HG03139 (cell line): ENCODE measurements at regions not wholly inside any gene's neighbourhood (a gene's known extent, or its start where the extent isn't known, plus 50 kb on each side); places are given as distances from the start of the nearest gene placed in this dataset.

Experiments
- ATAC-seq: cut with Tn5 transposase; IDR thresholded peaks from one replicate; pipeline ENCODE4 v1.9.1; 2021; ENCODE audit not compliant: unreplicated experiment

DNA sequence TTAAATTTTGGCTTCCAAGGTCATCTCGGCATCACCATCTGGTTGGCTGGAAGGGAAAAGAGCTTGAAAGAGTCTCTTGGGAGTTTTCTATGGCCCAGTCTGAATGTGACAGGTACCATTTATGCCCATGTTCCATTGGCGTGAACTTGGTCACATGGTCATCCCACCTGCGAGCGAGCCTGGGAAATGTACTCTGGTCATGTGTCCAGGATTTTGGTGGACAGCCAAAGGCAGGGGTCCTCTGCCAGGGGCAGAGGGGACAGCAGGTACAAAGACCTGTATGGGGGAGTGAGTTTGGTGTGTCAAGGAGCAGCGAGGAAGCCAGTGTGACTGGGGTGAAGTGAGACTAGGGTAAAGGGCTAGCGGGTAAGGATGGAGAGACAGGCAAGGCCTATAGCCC lies 112.6 kb downstream of the CDC5L start:
- no peak for ATAC-seq

DNA sequence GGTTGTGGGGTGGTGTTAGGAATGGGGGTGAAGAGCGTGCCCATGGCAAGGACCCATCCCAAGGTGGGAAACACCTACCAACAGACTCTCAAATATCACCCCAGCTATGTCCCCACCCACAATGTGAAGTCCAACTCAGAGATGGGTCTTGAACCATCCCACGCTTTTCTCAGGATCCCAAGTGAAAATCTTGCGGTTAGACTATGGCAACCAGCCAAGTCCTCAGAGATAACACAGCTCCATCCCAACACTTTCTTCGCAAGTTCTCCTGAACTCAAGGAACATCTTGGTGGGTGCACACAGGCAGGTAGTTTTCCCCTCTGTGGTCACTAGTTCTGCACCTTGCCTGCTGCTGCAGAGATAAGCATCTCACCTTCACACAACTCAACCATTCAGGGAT lies 116.0 kb downstream of the CDC5L start:
- no peak for ATAC-seq

DNA sequence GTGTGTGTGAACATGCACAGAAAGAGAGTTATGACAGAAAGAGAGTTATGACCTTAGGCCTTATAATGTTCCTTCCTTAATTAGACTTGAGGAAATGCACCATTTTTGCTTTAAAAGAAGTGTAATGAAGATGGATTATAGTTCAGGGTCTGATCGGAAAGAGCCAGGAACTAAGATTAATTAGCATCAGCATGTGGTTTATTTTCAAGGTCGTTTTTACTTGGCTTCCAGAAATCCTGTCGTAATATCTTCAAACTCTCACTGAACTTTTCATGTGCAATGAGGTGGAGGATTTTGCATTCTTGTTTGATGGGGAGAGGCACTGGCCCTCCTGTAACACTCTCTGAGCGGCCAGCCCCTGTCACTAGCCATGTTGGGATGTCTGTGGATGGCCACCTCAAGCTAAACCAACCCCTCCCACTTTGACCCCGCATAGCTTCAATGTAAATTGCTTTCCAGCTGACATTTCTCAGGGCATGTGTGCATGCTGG lies 116.8 kb downstream of the CDC5L start:
- no peak for ATAC-seq

DNA sequence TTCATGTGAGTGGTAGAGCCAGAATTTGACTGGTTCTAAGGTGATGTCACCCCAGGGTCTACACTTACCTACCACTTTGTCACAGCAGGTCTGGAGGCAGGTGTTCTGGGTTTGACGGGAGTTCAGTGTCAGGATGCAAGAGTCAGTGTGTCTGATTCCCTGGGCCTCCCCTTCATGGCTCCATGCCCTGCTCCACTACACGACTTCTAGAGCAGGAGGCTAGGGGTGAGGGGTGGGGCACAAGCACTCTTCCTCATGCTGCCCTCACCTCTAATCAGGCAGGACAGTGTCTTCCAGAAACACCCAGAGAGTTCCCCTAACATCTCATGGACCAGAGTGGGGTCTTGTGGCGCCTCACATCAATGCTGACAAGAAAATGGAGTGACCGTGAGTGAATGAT lies 118.2 kb downstream of the CDC5L start:
- no peak for ATAC-seq

DNA sequence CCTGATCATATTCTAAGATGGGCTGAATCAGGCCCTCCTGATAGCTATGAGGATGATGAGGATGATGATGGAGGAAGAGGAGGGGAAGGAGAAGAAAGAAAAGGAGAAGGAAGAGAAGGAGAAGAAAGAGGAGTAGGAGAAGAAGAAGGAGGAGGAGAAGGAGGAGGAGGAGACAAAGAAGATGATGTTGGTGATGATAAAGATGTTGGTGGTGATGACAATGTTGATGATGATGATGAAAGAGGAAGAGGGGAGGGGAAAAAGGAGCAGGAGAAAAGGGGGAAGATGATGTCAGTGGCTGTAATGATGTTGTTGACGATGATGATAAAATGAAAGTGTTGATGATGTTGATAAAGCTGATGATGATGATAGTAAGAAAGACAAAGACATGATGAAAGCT lies 119.5 kb downstream of the CDC5L start:
- ATAC-seq = no peak

DNA sequence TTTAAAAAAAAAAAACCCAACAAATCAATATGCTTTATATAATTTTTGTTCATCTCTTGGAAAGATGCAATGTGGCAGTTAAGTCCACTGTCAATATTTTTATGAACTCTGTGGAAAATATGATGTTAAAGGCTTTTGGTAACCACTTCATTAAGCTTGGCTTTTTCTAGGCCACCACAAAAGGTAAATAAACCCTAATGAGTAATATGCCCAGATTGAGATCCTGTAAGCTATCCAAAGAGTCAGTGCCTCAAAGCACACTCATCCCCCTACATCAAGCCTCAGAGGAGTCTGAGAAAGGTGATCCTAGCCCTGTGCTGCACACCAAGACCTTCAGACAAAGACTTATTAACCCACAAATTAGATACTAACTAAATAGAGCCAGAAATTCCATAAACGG lies 121.1 kb downstream of the CDC5L start:
- ATAC-seq = no peak

DNA sequence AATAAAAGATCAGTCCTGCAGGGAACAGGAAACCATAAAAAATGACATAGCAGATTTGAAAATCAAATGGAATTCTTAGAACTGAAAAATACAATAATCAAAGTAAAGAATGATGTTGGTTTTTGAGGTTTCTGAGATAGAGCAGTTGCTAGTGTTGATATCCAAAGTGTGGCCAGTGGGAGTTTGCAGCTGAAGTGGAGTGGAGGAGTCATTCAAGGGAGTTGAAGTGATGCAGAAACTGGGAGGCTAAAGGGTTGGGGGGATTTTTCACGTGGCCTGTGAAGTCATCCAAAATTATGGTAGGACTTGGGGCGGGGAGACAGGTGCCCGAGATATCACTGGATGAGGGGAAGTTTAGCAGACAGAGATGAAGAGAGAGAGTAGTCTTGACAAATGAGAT lies 123.6 kb downstream of the CDC5L start:
- no peak for ATAC-seq

DNA sequence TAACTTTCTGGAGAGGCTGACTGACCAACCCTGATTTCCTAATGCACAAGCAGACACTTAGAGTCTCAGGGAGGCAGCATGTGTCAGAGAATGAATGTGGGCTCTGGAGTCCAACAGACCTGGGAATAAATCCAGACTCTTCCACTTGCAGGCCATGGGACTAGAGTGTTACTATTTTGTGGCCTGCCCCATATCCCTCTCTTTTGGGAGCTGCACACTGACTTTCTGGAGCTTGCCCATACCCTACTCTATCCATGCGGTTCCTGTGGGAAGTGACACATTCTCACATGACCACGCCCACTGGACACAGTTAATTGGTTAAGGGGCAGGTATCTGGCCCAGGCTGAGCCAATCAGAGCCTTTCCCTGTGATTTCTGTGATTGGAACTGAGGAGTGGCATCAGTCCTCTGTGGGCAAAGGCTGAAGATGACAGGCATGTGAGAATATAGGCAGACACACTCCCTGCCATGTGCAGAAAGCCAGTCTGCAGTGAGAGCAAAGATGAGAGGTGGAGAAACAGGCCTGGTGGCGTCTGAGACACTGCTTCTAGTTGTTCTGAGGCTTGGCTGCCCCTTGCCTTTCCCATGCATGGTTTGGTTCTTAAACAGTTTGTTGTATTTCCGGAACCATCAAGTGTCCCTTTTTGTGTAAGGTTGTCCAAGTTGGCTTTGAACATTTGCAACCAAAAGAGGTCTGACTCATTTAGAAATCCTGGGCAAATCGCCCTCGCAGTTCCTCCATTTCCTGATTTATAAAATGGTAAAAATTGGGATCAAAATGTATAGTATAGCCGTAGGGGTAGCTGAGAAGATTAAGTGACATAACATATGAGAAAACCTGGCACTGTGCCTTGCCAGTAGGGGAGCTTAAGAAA lies 125.6 kb downstream of the CDC5L start:
- no peak for ATAC-seq

DNA sequence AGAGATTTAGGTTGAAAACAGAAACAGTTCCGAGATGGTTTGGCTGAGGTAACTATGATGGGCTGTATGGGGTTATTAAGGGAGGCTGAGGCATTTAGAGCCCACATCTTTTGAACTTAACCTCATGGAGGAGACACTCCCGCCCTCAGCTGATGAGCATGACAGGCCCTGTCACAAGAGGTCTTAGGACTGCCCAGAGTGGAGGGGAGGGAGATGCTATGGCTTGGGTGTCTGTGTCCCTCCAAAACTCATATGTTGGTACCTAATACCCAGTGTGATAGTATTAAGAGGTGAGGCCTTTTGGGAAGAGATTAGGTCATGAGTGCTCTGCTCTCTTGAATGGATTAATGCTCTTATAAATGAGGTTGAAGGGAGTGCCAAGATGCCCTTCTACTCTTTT lies 126.6 kb downstream of the CDC5L start:
- ATAC-seq = no peak

DNA sequence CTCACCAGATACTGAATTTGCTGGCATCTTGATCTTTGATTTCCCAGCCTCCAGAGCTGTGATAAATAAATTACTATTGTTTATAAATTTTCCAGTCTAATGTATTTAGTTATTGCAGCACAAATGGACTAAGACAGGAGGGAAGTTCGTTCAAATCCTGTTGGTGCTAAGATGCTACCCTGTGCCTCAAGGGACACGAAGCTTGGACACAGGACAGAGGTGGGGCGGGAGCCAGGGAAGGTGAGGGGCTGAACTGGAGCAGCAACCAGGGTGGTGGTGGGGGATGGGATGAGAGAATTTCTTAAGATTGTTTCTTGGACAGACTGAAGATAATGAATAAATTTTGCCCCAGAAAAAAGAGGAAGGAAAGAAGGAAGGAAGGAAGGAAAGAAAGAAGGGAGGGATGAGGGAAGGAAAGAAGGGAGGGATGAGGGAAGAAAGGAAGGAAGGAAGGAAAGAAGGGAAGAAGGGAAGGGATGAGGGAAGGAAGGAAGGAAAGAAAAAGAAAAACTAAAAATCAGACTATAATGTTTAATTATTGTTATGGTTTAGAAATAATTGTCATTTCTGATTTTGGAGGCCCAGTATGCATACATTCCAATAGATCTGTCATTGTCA lies 127.2 kb downstream of the CDC5L start:
- no peak for ATAC-seq

DNA sequence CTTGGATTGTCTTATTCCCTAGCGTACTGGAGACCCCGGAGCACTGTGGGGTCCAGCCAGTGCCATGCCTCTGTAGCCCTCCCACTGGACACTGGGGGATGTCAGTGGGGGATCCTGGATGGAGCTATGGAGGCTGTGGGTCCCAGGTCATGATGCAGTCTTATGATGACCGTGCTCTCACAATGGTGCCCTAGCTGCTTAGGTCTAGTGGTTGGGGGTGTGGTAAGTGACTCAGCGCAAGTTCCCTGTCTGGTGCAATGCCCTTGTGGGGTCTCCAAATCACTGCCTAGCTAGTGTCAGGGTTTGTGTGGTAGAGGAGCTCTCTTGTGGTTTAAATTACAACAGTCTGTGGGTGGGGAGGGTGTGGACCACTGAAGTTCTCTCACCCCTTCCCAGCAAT lies 135.4 kb downstream of the CDC5L start:
- ATAC-seq = no peak

DNA sequence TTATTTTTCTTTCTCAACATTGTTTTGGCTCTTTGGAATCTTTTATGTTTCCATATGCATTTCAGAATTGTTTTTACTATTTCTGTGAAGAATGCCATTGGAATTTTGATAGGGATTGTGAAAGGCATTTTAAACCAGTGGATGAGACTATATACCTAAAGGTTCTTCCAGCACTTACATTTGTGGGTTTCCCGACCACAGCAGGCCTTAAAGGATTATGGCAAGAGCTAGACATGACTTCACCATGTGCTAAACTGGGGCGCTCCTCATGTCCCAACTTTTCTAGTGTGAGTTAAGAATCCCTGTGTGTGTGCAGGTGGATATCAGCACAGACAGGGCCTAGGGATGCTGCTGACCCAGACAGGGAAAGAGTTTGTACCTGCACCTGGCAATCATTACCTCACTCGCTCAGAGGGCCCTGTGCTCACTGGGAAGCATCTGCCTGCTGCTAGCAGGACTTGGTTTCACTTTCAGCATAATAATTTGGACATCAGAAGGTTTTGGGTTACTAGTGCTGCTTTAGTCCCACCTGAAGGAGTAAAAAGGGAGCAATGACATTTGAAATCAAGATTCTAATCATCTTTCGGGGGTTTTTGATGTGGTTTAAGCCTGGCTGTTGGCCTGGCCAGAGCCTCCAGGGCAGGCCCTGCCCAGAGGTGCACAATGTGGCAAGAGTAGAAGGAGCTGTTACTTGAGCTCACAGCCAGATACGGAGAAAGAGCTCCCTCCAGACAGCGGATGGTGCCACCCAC lies 137.1 kb downstream of the CDC5L start:
- ATAC-seq = no peak

DNA sequence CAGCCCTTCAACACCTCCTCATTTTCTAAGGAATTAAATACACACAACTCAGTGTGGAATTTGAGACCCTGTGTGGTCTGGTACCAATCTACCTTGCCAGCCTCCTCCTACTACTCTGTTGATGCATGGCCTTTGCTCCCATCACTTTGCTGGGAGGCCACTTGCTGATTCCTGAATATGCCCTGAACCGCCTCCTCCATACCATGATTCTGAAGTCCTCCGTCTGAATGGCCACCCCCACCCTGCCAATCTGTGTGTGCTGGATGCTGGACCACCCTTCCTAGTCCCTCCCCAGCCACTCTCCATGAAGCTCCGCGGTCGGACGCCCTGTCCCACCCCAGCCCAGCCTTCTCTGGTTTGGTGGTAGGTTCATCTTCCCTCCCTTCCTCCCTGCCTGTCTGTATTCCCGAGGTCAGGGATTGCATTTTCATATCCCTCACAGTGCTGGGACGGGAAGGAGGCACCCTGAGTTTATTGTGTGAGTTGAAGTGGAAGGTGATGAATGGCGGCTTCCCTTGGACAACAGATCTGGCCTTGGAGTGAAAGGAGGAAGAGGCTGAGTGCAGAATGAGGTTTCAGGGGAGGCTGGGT lies 138.3 kb downstream of the CDC5L start:
- ATAC-seq = no peak

DNA sequence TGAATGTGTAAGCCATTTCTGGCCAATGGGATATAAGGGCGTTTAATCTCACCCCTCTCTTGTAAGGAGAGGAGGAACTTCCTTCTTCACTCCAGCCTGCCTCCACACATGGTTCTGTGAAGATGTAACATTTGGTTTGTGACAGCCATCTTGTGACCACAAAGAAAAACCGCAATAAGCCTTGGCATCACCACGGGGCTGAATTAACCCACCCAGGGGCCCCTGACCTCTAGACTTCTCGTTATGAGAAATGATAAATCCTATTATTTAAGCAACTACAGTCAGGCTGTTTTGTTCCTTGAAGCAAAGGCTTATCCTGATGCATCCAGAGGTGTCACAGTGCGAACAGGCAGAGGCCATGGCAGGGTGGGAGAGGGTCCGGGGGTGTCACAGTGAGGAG lies 139.7 kb downstream of the CDC5L start:
- ATAC-seq = no peak

DNA sequence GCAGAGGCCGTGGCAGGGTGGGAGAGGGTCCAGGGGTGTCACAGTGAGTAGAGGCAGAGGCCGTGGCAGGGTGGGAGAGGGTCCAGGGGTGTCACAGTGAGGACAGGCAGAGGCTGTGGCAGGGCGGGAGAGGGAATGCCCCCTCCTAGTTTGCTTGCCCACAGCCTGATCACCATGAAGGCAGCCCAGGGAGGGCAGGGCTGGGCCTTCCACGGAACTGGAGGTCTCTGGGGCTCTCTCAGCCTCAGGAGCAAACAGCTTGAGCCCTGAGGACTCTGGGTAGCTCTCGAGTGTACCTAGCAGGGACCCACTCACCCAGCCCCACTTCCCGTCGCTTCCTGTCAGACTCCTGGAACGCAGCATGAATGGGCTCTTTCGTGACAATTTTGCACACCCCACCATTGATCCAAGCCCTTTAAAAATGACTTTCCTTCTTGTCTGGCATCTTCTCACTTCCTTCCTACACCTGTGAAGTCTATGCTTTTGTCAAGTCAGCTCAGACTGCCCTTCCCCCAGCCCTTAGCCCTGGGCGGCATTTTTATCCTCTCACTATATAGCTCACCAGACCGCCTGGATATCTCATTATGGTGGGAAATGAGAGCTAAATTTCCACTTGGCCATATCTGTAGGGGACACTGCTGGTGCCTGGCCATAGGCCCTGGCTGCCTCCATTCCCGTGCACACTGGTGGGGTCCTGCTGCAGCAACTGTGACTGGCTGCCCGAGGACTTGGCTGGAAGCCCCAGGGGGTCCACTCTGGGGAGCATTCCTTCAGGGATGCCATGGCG lies 140.3 kb downstream of the CDC5L start:
- no peak for ATAC-seq

DNA sequence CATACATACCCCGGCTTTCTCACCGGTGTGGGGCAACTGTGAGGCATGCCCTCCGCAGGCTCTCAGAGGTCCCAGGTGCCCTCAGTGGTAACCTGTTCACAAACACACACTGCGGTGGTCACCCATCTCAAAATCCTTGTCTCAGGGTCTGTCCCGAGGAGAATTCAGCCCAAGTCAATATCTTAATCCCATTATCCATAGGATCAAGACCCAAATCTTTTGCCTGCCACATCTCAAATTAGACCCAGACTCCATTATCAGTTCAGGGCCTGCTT lies 140.8 kb downstream of the CDC5L start:
- no peak for ATAC-seq

DNA sequence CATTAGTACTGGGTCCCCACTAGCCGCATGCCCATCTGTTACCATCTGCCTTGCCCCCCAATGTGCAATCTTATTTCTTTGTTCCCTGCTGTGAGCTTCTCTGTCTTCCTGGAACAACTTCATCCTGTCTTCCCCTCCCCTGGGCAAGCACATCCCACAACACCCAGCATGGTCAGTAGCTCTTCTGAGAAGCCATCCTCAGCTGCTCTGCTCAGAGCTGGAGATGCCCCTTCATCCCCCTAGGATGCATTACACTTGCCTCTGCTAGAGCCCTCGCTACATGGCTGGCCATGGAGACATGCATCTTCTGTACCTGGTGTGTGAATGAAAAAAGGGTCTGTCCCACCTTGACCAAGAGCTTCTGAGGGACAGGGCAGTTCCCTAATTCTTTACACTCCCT lies 141.2 kb downstream of the CDC5L start:
- ATAC-seq = no peak

DNA sequence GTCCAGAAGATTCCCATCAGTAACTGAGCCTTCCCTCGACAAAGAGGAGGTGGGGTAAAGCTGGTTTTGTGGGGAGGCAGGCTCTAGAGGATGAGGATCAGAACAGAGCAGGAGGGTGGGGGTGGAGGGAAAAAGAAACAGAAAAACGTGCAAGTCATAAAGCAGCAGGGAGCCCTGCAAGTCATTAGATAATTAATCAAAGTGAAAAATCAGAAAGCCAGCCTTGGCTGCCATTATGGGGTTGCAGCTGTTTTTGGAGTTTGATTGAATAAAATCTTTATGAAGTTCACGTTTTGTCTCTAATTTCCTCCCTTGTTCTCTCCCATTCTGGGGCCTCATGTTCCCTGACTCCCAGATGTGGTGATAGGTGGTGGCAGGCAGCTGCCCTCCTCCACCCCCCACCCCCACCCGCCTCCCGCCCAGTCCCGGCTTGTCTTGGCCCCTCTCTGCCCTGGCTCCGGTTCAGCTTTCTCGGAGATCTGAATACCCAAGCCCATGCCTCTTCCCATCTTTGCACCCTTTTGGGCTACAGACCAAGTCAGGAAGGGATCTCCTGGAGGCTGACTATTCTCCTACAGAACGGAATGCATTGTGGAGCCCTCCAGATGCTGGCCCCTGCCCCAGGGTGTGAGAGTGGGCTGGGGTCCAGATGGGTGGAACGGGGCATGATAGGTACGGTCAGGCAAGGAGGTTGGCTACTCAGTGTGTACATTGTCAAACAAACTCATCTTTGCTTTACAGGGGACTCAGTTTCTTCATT lies 141.8 kb downstream of the CDC5L start:
- ATAC-seq = no peak

DNA sequence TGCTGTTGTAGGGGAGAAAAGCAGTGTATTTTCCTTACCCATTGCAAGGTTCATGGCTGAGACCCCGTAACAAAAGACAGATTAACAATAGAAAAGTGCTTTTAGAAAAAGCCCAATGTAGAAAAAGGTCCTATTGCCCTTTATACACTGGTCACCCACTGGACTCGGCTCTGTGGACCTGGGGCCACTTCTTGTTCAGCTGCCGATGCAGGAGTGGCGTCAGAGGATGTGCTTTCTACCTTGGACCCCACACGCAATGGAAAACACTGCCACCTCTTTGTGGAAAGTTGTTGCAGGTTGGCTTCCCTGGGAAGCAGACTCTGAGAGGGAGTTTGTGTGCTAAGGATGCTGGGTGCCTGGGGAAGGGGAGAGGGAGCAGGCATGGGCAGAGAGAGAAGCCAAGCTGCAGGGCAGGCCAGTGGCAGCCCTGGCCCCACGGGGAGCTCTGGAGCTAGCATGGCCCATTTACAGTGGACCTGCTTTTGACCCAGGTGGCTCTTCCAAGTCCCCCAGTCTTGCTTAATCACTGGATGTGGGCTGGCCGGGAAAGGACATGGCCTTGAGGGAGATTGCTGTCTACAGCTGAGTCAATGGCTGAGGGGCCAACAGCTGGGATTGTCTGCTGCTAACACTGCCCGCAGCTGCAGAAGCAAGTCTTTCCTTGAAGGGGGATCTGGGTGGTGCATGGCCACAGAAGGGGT lies 142.9 kb downstream of the CDC5L start:
- ATAC-seq = no peak

DNA sequence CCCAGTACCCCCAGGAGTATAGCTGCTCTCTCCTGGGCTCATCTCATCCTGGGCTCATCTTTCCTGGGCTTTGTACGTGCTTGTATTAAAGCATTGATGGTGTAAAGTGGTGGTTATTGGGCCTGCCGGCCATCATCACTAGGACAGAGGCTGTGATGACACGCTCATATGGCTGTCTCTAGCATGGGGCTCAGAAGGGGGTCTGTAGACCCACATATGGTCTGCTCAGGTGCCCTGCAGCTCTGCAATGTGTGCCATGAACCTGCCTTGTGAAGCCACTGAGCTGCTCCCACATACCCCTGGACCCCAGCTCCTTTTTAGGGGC lies 143.4 kb downstream of the CDC5L start:
- ATAC-seq = no peak
